Tibial artery (tissue), 4 donors: ENCODE measurements at regions not wholly inside any gene's neighbourhood (a gene's known extent, or its start where the extent isn't known, plus 50 kb on each side); places are given as distances from the start of the nearest gene placed in this dataset.

Source experiments
- DNase-seq, 2 donors: peaks; one replicate each; pipeline ENCODE4 v3.0.0-alpha.2; 2019
- H3K27ac ChIP-seq, 2 donors: fragments of 200-600 bp; sonication (generic) in 1 of 2; 1 replicate in 1 of 2; 2 replicates in 1 of 2; pipeline ENCODE4 v1.5.1; 2018 to 2019; ENCODE audit warnings: mild to moderate bottlenecking in 1 of 2
- H3K27me3 ChIP-seq, 2 donors: fragments of 200-600 bp; sonication (generic) in 1 of 2; one replicate each; pipeline versions ENCODE4 v1.5.1 to v1.6.0; 2016 to 2019
- H3K36me3 ChIP-seq, 3 donors: fragments of 200-600 bp; sonication (generic) in 2 of 3; one replicate each; pipeline ENCODE4 v1.5.1; 2016 to 2019; ENCODE audit warnings: mild to moderate bottlenecking in 2 of 3
- H3K4me1 ChIP-seq, 4 donors: fragments of 200-600 bp; sonication (generic) in 2 of 4; 1 replicate in 3 of 4; 2 replicates in 1 of 4; pipeline ENCODE4 v1.5.1; 2016 to 2019
- H3K4me3 ChIP-seq, 2 donors: fragments of 200-600 bp; sonication (generic) in 1 of 2; 1 replicate in 1 of 2; 2 replicates in 1 of 2; pipeline ENCODE4 v1.5.1; 2018 to 2019; ENCODE audit warnings: mild to moderate bottlenecking in 2 of 2
- H3K9me3 ChIP-seq, 3 donors: fragments of 200-600 bp; sonication (generic) in 1 of 3; one replicate each; pipeline ENCODE4 v1.5.1; 2016 to 2019
- intact Hi-C: fragments of 100-400 bp; cut with DNase I; formaldehyde crosslinking; loops from one replicate; pipeline ENCODE4 v1.15.0; 2023; ENCODE audit warnings: low total_unique reads
- TF ChIP-seq, protein P1 (sequence below), 2 experiments: fragments of 200-600 bp in 1 of 2; fragments of 450-650 bp in 1 of 2; IDR thresholded peaks; one replicate each; pipeline ENCODE4 v1.5.1; 2017 to 2019; ENCODE audit warnings: antibody characterized with exemption in 2 of 2, mild to moderate bottlenecking in 1 of 2, moderate library complexity in 1 of 2

DNA sequence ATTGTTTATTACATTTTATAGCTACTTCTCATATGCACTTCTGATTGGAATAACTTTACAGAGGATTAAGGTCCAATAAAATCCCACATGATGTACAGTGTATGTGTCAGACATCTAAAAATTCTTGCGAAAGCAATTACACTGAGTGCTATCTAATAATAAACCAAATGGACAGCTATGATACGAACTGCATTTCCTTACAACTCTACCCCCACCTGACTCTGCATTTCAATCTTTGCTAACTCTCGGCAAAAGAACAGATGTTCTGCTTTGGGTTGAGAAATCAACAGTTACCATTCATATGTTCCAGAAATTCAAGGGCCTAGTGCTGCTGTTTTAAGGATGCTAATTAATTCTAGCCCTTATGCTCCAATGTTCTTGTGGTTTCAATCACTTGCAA lies 287.9 kb upstream of the NOCT start:
- TF ChIP-seq, protein P1, sequence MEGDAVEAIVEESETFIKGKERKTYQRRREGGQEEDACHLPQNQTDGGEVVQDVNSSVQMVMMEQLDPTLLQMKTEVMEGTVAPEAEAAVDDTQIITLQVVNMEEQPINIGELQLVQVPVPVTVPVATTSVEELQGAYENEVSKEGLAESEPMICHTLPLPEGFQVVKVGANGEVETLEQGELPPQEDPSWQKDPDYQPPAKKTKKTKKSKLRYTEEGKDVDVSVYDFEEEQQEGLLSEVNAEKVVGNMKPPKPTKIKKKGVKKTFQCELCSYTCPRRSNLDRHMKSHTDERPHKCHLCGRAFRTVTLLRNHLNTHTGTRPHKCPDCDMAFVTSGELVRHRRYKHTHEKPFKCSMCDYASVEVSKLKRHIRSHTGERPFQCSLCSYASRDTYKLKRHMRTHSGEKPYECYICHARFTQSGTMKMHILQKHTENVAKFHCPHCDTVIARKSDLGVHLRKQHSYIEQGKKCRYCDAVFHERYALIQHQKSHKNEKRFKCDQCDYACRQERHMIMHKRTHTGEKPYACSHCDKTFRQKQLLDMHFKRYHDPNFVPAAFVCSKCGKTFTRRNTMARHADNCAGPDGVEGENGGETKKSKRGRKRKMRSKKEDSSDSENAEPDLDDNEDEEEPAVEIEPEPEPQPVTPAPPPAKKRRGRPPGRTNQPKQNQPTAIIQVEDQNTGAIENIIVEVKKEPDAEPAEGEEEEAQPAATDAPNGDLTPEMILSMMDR (IDR thresholded peaks at IDR 0.05) = no peak
- intact Hi-C loops = no loop called here

DNA sequence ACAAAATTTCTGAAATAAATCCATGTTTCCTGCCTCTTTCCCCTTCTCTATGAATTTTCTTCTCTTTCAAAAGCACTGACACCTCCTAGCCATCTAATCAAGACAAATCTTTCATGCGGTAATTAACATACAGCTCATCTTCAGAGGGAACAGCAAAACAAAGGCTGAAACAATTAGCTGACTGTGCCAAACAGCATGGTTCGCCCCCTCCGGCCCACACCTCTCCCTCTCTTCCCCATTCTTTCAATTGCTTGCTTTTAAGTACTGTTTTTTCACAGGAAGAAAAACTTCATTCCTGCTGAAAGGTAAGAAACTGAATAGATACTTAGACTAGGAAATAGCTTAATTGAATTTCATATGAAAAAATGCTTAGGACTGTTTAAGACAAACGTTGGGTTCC lies 291.1 kb upstream of the NOCT start:
- TF ChIP-seq, protein P1 (IDR thresholded peaks at IDR 0.05) = no peak

More for the DNA sequence above, 287.9 kb upstream of the NOCT start:
- Histone ChIP-seq H3K27ac (no peak overlapping the region), H3K4me1 (no peaks in the 10 kb centered on the region), H3K27me3 (no peaks in the 10 kb centered on the region), H3K4me3 (no peak overlapping the region), H3K9me3 (no peaks in the 10 kb centered on the region), H3K36me3 (no peaks in the 10 kb centered on the region)
- no peak for DNase-seq

DNA sequence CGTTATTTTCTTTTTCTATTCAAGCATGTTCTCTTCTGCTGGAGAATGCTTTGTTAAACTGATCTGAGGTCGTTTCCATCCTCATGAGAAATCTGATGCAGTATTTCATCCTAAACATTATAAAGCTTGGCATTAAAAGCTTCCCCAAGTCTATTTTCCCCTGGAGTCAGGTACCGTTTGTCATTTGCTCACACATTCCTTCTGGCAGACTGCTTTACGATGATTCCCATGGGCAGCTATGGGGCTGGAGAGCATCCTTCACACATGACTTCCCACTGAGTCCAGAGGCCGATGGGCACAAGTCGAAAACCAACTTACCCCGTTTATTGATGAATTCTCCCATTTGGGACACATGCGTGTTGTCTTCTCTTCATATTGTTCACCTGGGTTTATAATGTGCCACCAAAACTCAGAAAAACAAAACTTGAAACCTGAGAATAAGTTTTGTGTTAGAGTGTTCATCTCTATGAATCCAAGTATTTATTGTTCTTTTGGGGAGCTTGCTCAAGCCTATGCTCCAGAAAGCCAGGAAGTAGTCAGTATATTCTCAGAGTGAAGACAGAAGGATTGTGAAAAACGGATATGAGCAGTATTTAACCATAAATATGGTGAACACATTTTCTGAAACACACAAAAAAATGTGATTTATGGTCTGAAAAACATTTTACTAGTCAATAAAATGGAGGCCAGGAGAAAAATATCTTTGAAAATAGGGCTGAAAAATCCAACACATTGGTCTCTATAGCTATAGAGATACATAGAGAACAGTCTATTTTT lies 298.8 kb upstream of the NOCT start:
- no peaks in the 10 kb centered on the region for H3K27me3 ChIP-seq
- no peaks in the 10 kb centered on the region for H3K9me3 ChIP-seq
- DNase-seq = no peak
- H3K27ac ChIP-seq = no peak overlapping the region
- H3K4me3 ChIP-seq = no peak overlapping the region
- intact Hi-C loops = no loop called here
- H3K36me3 ChIP-seq = no peaks in the 10 kb centered on the region
- H3K4me1 ChIP-seq = no peaks in the 10 kb centered on the region
- TF ChIP-seq, protein P1 (IDR thresholded peaks at IDR 0.05) = no peak

More for the DNA sequence above, 291.1 kb upstream of the NOCT start:
- Histone ChIP-seq H3K27ac (no peak overlapping the region), H3K27me3 (no peaks in the 10 kb centered on the region), H3K9me3 (no peaks in the 10 kb centered on the region), H3K4me3 (no peak overlapping the region), H3K4me1 (peaks cover 0 to 3% (median 0%) of the 10 kb centered on the region in 4 donors), H3K36me3 (no peaks in the 10 kb centered on the region)
- intact Hi-C loops = no loop called here
- DNase-seq = no peak

DNA sequence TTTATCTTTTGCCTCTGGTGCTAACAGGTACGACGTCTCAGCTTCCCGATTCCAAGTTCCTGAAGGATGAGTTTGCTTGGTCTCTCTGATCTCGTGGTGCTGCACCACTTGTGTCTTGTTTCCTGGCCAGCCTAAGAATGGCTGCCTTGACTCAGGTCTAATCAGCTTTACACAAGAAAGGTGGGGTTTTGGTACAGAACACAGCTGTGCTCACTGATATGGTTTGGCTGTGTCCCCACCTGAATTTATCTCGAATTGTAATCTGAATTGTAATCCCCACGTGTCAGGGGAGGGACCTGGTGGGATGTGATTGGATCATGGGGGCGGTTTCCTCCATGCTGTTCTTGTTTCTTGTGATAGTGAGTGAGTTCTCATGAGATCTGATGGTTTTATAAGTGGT lies 305.3 kb upstream of the NOCT start:
- TF ChIP-seq, protein P1 (IDR thresholded peaks at IDR 0.05) = no peak
- intact Hi-C loops = no loop called here
- H3K36me3 ChIP-seq = no peaks in the 10 kb centered on the region
- no peaks in the 10 kb centered on the region for H3K9me3 ChIP-seq
- no peaks in the 10 kb centered on the region for H3K4me1 ChIP-seq
- no peak overlapping the region for H3K27ac ChIP-seq
- no peak overlapping the region for H3K4me3 ChIP-seq
- no peaks in the 10 kb centered on the region for H3K27me3 ChIP-seq
- no peak for DNase-seq

DNA sequence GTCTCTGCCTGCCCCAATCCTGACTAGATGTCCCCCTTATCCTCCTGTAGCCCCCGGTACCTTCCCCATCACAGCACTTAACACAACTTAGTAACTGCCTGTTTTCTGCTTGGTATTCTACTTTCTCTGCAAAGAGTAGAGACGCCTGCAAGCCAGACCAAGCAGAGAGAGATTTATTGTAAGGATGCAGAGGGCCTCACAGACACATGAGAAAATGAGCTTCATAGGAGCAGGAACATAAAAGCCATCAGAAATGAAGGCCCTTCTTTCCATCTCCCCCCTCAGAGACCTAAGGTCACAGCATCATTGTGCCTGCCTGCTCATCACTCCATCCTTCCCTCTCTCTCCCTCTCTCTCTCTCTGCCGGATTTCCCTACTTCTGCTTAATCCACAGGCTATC lies 305.7 kb upstream of the NOCT start:
- no peaks in the 10 kb centered on the region for H3K36me3 ChIP-seq
- no peaks in the 10 kb centered on the region for H3K9me3 ChIP-seq
- H3K4me1 ChIP-seq = no peaks in the 10 kb centered on the region
- TF ChIP-seq, protein P1 (IDR thresholded peaks at IDR 0.05) = no peak
- H3K4me3 ChIP-seq = no peak overlapping the region
- no peak for DNase-seq
- H3K27ac ChIP-seq = no peak overlapping the region
- intact Hi-C loops = no loop called here
- no peaks in the 10 kb centered on the region for H3K27me3 ChIP-seq
